H1 (cell line): ENCODE measurements at regions not wholly inside any gene's neighbourhood (a gene's known extent, or its start where the extent isn't known, plus 50 kb on each side); places are given as distances from the start of the nearest gene placed in this dataset.

ENCODE experiments used
- CTCF ChIA-PET: fragments of 300-600 bp; sonication (Branson Sonifier 250); formaldehyde crosslinking; loops from one replicate; lab custom pipeline; 2021; ENCODE audit not compliant: partially characterized antibody; lab: Charles Lee
- POLR2A ChIA-PET: fragments of 300-600 bp; sonication (Branson Sonifier 250); formaldehyde crosslinking; loops from one replicate; lab custom pipeline; 2021; ENCODE audit warnings: inconsistent platforms; ENCODE audit not compliant: partially characterized antibody; lab: Charles Lee
- DNase-seq, 2 experiments: peaks; one replicate each; pipeline versions ENCODE4 v3.0.0 to v3.0.0-alpha.2; 2010 to 2022; ENCODE audit warnings: low spot score in 2 of 2, low read depth in 1 of 2, mixed read lengths in 1 of 2
- FAIRE-seq: peaks from 2 replicates; lab custom pipeline; 2011; peaks lifted over from hg19 to GRCh38; lab: Jason Lieb, UNC
- H2AFZ ChIP-seq: 2 replicates; pipeline ENCODE4 v1.8.1; 2012; ENCODE audit warnings: low read length, inconsistent platforms
- H2AK5ac ChIP-seq: 2 replicates; pipeline ENCODE4 v1.6.1; 2013; ENCODE audit warnings: low read depth, low read length
- H2BK120ac ChIP-seq: replicated peaks from 2 replicates; pipeline ENCODE3; 2013; ENCODE audit warnings: low read depth, low read length, inconsistent platforms
- H2BK12ac ChIP-seq: 2 replicates; pipeline ENCODE4 v1.6.1; 2013; ENCODE audit warnings: low read depth, low read length
- H2BK15ac ChIP-seq: 2 replicates; pipeline ENCODE4 v1.6.1; 2013; ENCODE audit warnings: low read length
- H2BK20ac ChIP-seq: 2 replicates; pipeline ENCODE4 v1.6.1; 2013; ENCODE audit warnings: low read length
- H2BK5ac ChIP-seq: 2 replicates; pipeline ENCODE4 v1.6.1; 2013; ENCODE audit warnings: low read depth, low read length
- H3K14ac ChIP-seq: 2 replicates; pipeline ENCODE4 v1.6.1; 2013; ENCODE audit warnings: inconsistent platforms; ENCODE audit not compliant: insufficient read length
- H3K18ac ChIP-seq: 2 replicates; pipeline ENCODE4 v1.6.1; 2013; ENCODE audit warnings: low read length; ENCODE audit errors: extremely low read depth
- H3K23ac ChIP-seq: 2 replicates; pipeline ENCODE4 v1.6.1; 2013; ENCODE audit warnings: inconsistent platforms; ENCODE audit not compliant: insufficient read length
- H3K23me2 ChIP-seq: 2 replicates; pipeline ENCODE4 v1.6.1; 2013; ENCODE audit warnings: low read depth, low read length
- H3K27ac ChIP-seq: 2 replicates; pipeline ENCODE4 v1.6.1; 2011; ENCODE audit warnings: low read depth, low read length, inconsistent platforms
- H3K27me3 ChIP-seq, 4 experiments: replicated peaks in 1 of 4; 1 replicate in 1 of 4; 2 replicates in 3 of 4; pipeline versions ENCODE4 v1.6.1 to v1.8.1; 2011 to 2013; ENCODE audit warnings: low read length in 3 of 4, mild to moderate bottlenecking in 3 of 4, inconsistent platforms in 2 of 4, mixed read lengths in 2 of 4, moderate library complexity in 1 of 4; ENCODE audit not compliant: control insufficient read depth in 3 of 4, insufficient read depth in 3 of 4; ENCODE audit errors: extremely low read depth in 1 of 4
- H3K36me3 ChIP-seq, 4 experiments: 2 replicates each; pipeline versions ENCODE4 v1.6.1 to v1.8.1; 2011 to 2013; ENCODE audit warnings: mild to moderate bottlenecking in 4 of 4, low read length in 3 of 4, moderate library complexity in 2 of 4, control low read depth in 1 of 4, inconsistent platforms in 1 of 4; ENCODE audit not compliant: insufficient read depth in 4 of 4, control insufficient read depth in 2 of 4
- H3K4ac ChIP-seq: replicated peaks from 2 replicates; pipeline ENCODE3; 2013; ENCODE audit warnings: low read length, low read depth, mixed read lengths, inconsistent platforms; ENCODE audit not compliant: insufficient read length
- H3K4me1 ChIP-seq, 4 experiments: replicated peaks in 1 of 4; 1 replicate in 1 of 4; 2 replicates in 3 of 4; pipeline versions ENCODE4 v1.6.1 to v1.8.1; 2011 to 2013; ENCODE audit warnings: low read length in 3 of 4, inconsistent platforms in 2 of 4, mixed read lengths in 1 of 4; ENCODE audit not compliant: insufficient read depth in 4 of 4, control insufficient read depth in 3 of 4
- H3K4me2 ChIP-seq, 2 experiments: 2 replicates each; pipeline versions ENCODE4 v1.6.1 to v1.8.1; 2011 to 2013; ENCODE audit warnings: low read depth in 2 of 2, low read length in 2 of 2, control low read depth in 1 of 2, inconsistent platforms in 1 of 2, mild to moderate bottlenecking in 1 of 2; ENCODE audit not compliant: insufficient read depth in 1 of 2
- H3K4me3 ChIP-seq, 4 experiments: fragments of 200-600, 300-600 bp in 1 of 4; sonication (generic), shearing (Covaris generic), sonication (Bioruptor Twin) in 1 of 4; 2 replicates each; pipeline versions ENCODE4 v1.5.1 to v1.8.1; 2011 to 2016; ENCODE audit warnings: low read length in 4 of 4, low read depth in 3 of 4, control low read depth in 2 of 4, inconsistent platforms in 2 of 4, mild to moderate bottlenecking in 2 of 4, mixed read lengths in 1 of 4, moderate library complexity in 1 of 4; ENCODE audit not compliant: insufficient read depth in 2 of 4; ENCODE audit errors: extremely low read depth in 1 of 4
- H3K56ac ChIP-seq: replicated peaks from 2 replicates; pipeline ENCODE3; 2013; ENCODE audit warnings: low read depth, mild to moderate bottlenecking, mixed read lengths, low read length, inconsistent platforms; ENCODE audit not compliant: insufficient read length
- H3K79me1 ChIP-seq: 2 replicates; pipeline ENCODE4 v1.6.1; 2013; ENCODE audit warnings: low read depth, low read length, control low read depth
- H3K79me2 ChIP-seq, 2 experiments: 2 replicates each; pipeline versions ENCODE4 v1.6.1 to v1.8.1; 2012 to 2013; ENCODE audit warnings: low read length in 2 of 2, mild to moderate bottlenecking in 2 of 2, inconsistent platforms in 1 of 2; ENCODE audit not compliant: insufficient read depth in 2 of 2, control insufficient read depth in 1 of 2
- H3K9ac ChIP-seq, 4 experiments: replicated peaks in 1 of 4; 1 replicate in 1 of 4; 2 replicates in 3 of 4; pipeline versions ENCODE4 v1.6.1 to v1.8.1; 2011 to 2013; ENCODE audit warnings: low read depth in 3 of 4, low read length in 3 of 4, control low read depth in 2 of 4, mild to moderate bottlenecking in 2 of 4, moderate library complexity in 2 of 4, inconsistent platforms in 1 of 4; ENCODE audit errors: extremely low read depth in 1 of 4
- H3K9me3 ChIP-seq, 2 experiments: 2 replicates each; pipeline versions ENCODE4 v1.6.1 to v1.8.1; 2012 to 2013; ENCODE audit warnings: mild to moderate bottlenecking in 2 of 2, moderate library complexity in 2 of 2, control low read depth in 1 of 2, inconsistent platforms in 1 of 2, low read depth in 1 of 2, low read length in 1 of 2, mixed read lengths in 1 of 2; ENCODE audit not compliant: insufficient read depth in 2 of 2
- H4K20me1 ChIP-seq, 2 experiments: replicated peaks in 1 of 2; 2 replicates each; pipeline versions ENCODE3 to v1.8.1; 2011 to 2013; ENCODE audit warnings: inconsistent platforms in 2 of 2, low read length in 2 of 2, mild to moderate bottlenecking in 1 of 2; ENCODE audit not compliant: insufficient read depth in 2 of 2, control insufficient read depth in 1 of 2
- H4K5ac ChIP-seq: 2 replicates; pipeline ENCODE4 v1.6.1; 2013; ENCODE audit warnings: low read length, low read depth, mixed read lengths, inconsistent platforms; ENCODE audit not compliant: insufficient read length
- H4K8ac ChIP-seq: 2 replicates; pipeline ENCODE4 v1.8.0; 2013; ENCODE audit warnings: mild to moderate bottlenecking, moderate library complexity, low read length, inconsistent platforms; ENCODE audit not compliant: insufficient read depth; ENCODE audit errors: extremely low read depth
- H4K91ac ChIP-seq: replicated peaks from 2 replicates; pipeline ENCODE3; 2013; ENCODE audit warnings: low read length, mixed read lengths, inconsistent platforms; ENCODE audit not compliant: insufficient read length
- CEBPB ChIP-seq: IDR thresholded peaks from 2 replicates; pipeline ENCODE4 v1.6.1; 2012; ENCODE audit warnings: low read depth, low read length
- CREB1 ChIP-seq: IDR thresholded peaks from 2 replicates; pipeline ENCODE4 v1.6.1; 2012; ENCODE audit warnings: inconsistent platforms
- CTCF ChIP-seq, 3 experiments: IDR thresholded peaks; 1 replicate in 2 of 3; 2 replicates in 1 of 3; pipeline versions ENCODE4 v1.5.1 to v1.6.1; 2011; ENCODE audit warnings: low read length in 3 of 3, mild to moderate bottlenecking in 3 of 3, inconsistent platforms in 2 of 3, low read depth in 1 of 3, moderate library complexity in 1 of 3; ENCODE audit not compliant: insufficient read depth in 1 of 3; ENCODE audit errors: control extremely low read depth in 1 of 3
- NANOG ChIP-seq: IDR thresholded peaks from 2 replicates; pipeline ENCODE4 v1.6.1; 2011; ENCODE audit warnings: low read length, low read depth, mild to moderate bottlenecking, inconsistent platforms; ENCODE audit not compliant: insufficient read depth, poor library complexity, severe bottlenecking
- RAD21 ChIP-seq, 2 experiments: IDR thresholded peaks in 1 of 2; conservative IDR thresholded peaks in 1 of 2; 2 replicates each; pipeline ENCODE4 v1.6.1; 2011; ENCODE audit warnings: low read depth in 2 of 2, low read length in 2 of 2, improper control_type of control experiment in 1 of 2, inconsistent platforms in 1 of 2, mild to moderate bottlenecking in 1 of 2, moderate library complexity in 1 of 2
- RXRA ChIP-seq: IDR thresholded peaks from 2 replicates; pipeline ENCODE4 v1.6.1; 2011; ENCODE audit warnings: low read depth, mild to moderate bottlenecking, low read length, moderate library complexity; ENCODE audit not compliant: insufficient read depth
- WGBS, 2 experiments: shearing (Covaris generic) in 1 of 2; methylation state at CpG; one replicate each; pipeline versions ENCODE4 v1.1.6 to v1.1.7; 2013 to 2015; ENCODE audit warnings: low lambda C conversion rate in 2 of 2, mixed read lengths in 2 of 2, inconsistent platforms in 1 of 2, low coverage in 1 of 2, missing lambda C conversion rate in 1 of 2; ENCODE audit not compliant: insufficient replicate concordance in 2 of 2, insufficient coverage in 1 of 2, insufficient read length in 1 of 2; ENCODE audit errors: extremely low coverage in 1 of 2, missing lambda C conversion rate in 1 of 2; 5-methylcytosine and 5-hydroxymethylcytosine counted together

- Histone ChIP-seq H4K20me1 (peaks cover 0 to 3% of the 10 kb centered on the region in 2 experiments), H3K27ac (no peak overlapping the region), H3K18ac (no peak overlapping the region), H3K4me1 (peaks cover 0 to 17% (median 7%) of the 10 kb centered on the region in 4 experiments; a peak in 5 of 7 replicates), H3K56ac (no peak overlapping the region), H2BK12ac (no peak overlapping the region), H3K9ac (no peak overlapping the region), H2AK5ac (no peak overlapping the region), H3K27me3 (peaks cover 8 to 23% (median 21%) of the 10 kb centered on the region in 4 experiments), H2BK15ac (peak overlapping the region; percentile 84; the same call in 1 of the 2 replicates), H3K4me3 (no peak overlapping the region), H2BK20ac (no peak overlapping the region), H2BK120ac (no peak overlapping the region), H3K36me3 (no peaks in the 10 kb centered on the region), H2AFZ (0 out of 2 replicates have a peak overlapping the region, but pooled peaks have one; percentile 85), H3K4ac (no peak overlapping the region), H2BK5ac (no peak overlapping the region), H3K23ac (no peak overlapping the region), H4K8ac (no peak overlapping the region), H3K4me2 (no peak overlapping the region), H4K91ac (no peak overlapping the region), H3K9me3 (no peaks in the 10 kb centered on the region), H3K79me1 (no peaks in the 10 kb centered on the region), H4K5ac (no peak overlapping the region), H3K79me2 (no peaks in the 10 kb centered on the region), H3K14ac (no peak overlapping the region), H3K23me2 (peaks cover 13% of the 10 kb centered on the region; the same call in 1 of the 2 replicates)
- FAIRE-seq (no peak), DNase-seq (no peak)
- WGBS, 2 experiments = 59% methylated on average over 9 of the region's 9 CpGs; no CpG with 5 or more reads in 1 of the 2 experiments
- ChIA-PET CTCF (interaction anchor here (0.8 to 2.1 kb wide), 9 partner anchors 9 to 130 kb away, joined by 3 to 11 read pairs (median 5); no protein-coding TSS in a partner anchor), POLR2A (interaction anchor here (1.6 kb wide), 1 partner anchor 9 kb away, joined by 3 read pairs; no protein-coding TSS in a partner anchor)
- TF ChIP-seq RXRA = no peak
- TF ChIP-seq NANOG = no peak
- no peak for TF ChIP-seq CREB1
- peak; percentile 15 to 48 (median 25) for TF ChIP-seq CTCF (IDR thresholded peaks at IDR 0.05; ENCODE audit: control extremely low read depth in 1 of 3, insufficient read depth in 1 of 3, low read depth in 1 of 3, low read length in 3 of 3)
- no peak for TF ChIP-seq CEBPB
- peak; percentile 5 to 30; a peak in 1 of 4 replicates for TF ChIP-seq RAD21 (IDR thresholded peaks at IDR 0.05 in 1 of 2, conservative IDR thresholded peaks at IDR 0.05 in 1 of 2; ENCODE audit: low read depth in 2 of 2, low read length in 2 of 2)
Observed at GRCh38 chr17:72594248-72594647, 473.4 kb downstream of the SOX9 start.
